ENCODE measurements at regions not wholly inside any gene's neighbourhood (a gene's known extent, or its start where the extent isn't known, plus 50 kb on each side); places are given as distances from the start of the nearest gene placed in this dataset.

DNA sequence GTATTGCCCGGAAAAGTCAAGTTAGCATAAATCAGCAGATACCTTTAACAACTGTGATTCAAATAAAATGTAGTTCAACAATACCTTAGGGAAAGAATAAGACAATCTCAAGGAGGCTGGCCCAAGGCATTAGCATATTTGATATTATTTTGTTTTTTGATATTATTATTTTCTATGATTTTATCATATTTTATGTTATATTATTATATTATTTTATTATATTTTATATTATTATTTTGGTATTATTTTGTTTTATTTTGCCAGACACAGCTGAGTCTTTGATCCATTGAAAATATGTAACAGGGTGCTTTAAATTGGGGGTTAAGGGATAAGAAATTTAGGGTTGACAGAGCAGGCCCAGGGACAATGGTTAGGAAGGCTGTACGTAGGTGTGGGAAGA, 607.9 kb upstream of the USP15 start:
- TF ChIP-seq, protein P1, sequence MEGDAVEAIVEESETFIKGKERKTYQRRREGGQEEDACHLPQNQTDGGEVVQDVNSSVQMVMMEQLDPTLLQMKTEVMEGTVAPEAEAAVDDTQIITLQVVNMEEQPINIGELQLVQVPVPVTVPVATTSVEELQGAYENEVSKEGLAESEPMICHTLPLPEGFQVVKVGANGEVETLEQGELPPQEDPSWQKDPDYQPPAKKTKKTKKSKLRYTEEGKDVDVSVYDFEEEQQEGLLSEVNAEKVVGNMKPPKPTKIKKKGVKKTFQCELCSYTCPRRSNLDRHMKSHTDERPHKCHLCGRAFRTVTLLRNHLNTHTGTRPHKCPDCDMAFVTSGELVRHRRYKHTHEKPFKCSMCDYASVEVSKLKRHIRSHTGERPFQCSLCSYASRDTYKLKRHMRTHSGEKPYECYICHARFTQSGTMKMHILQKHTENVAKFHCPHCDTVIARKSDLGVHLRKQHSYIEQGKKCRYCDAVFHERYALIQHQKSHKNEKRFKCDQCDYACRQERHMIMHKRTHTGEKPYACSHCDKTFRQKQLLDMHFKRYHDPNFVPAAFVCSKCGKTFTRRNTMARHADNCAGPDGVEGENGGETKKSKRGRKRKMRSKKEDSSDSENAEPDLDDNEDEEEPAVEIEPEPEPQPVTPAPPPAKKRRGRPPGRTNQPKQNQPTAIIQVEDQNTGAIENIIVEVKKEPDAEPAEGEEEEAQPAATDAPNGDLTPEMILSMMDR (IDR thresholded peaks at IDR 0.05; ENCODE audit: low read depth, low read length, missing input control) = no peak
- TF ChIP-seq JUND (IDR thresholded peaks at IDR 0.05) (no peak), TAF1 (conservative IDR thresholded peaks at IDR 0.05) (no peak), FOXA1 (IDR thresholded peaks at IDR 0.05) (no peak), YY1 (IDR thresholded peaks at IDR 0.05) (no peak), EGR1 (IDR thresholded peaks at IDR 0.05; ENCODE audit: low read depth in 2 of 2) (no peak), RAD21 (IDR thresholded peaks at IDR 0.05) (no peak), GABPA (IDR thresholded peaks at IDR 0.05 in 1 of 2, conservative IDR thresholded peaks at IDR 0.05 in 1 of 2) (no peak), NR2F2 (IDR thresholded peaks at IDR 0.05) (no peak), HNF4G (IDR thresholded peaks at IDR 0.05) (no peak), RXRA (IDR thresholded peaks at IDR 0.05) (no peak)
- TF ChIP-seq, protein P2, sequence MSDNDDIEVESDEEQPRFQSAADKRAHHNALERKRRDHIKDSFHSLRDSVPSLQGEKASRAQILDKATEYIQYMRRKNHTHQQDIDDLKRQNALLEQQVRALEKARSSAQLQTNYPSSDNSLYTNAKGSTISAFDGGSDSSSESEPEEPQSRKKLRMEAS (IDR thresholded peaks at IDR 0.05) = no peak
- TF ChIP-seq, protein P3, sequence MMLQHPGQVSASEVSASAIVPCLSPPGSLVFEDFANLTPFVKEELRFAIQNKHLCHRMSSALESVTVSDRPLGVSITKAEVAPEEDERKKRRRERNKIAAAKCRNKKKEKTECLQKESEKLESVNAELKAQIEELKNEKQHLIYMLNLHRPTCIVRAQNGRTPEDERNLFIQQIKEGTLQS (IDR thresholded peaks at IDR 0.05) = no peak
- TF ChIP-seq, protein P4, sequence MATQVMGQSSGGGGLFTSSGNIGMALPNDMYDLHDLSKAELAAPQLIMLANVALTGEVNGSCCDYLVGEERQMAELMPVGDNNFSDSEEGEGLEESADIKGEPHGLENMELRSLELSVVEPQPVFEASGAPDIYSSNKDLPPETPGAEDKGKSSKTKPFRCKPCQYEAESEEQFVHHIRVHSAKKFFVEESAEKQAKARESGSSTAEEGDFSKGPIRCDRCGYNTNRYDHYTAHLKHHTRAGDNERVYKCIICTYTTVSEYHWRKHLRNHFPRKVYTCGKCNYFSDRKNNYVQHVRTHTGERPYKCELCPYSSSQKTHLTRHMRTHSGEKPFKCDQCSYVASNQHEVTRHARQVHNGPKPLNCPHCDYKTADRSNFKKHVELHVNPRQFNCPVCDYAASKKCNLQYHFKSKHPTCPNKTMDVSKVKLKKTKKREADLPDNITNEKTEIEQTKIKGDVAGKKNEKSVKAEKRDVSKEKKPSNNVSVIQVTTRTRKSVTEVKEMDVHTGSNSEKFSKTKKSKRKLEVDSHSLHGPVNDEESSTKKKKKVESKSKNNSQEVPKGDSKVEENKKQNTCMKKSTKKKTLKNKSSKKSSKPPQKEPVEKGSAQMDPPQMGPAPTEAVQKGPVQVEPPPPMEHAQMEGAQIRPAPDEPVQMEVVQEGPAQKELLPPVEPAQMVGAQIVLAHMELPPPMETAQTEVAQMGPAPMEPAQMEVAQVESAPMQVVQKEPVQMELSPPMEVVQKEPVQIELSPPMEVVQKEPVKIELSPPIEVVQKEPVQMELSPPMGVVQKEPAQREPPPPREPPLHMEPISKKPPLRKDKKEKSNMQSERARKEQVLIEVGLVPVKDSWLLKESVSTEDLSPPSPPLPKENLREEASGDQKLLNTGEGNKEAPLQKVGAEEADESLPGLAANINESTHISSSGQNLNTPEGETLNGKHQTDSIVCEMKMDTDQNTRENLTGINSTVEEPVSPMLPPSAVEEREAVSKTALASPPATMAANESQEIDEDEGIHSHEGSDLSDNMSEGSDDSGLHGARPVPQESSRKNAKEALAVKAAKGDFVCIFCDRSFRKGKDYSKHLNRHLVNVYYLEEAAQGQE (IDR thresholded peaks at IDR 0.05) = no peak
